GM21367 (cell line): ENCODE measurements at regions not wholly inside any gene's neighbourhood (a gene's known extent, or its start where the extent isn't known, plus 50 kb on each side); places are given as distances from the start of the nearest gene placed in this dataset.
"Not testable (repeated sequence)": the region's sequence is repeated elsewhere in the genome, so short reads cannot be mapped to it uniquely, and the experiment has no call there.

Experiments
- ATAC-seq: cut with Tn5 transposase; IDR thresholded peaks from one replicate; pipeline ENCODE4 v1.9.1; 2021; ENCODE audit not compliant: unreplicated experiment

GRCh38 chr7:85685901-85686300, 499.0 kb upstream of the SEMA3D start:
- ATAC-seq: no peak

GRCh38 chr7:85682833-85683620, 496.2 kb upstream of the SEMA3D start:
- ATAC-seq: no peak

- no peak for ATAC-seq
These were observed 494.4 kb upstream of the SEMA3D start for GRCh38 chr7:85681241-85681640.

- ATAC-seq: not testable (repeated sequence)
These were observed 488.2 kb upstream of the SEMA3D start for GRCh38 chr7:85675093-85675492.

- no peak for ATAC-seq
These were observed 487.0 kb upstream of the SEMA3D start for GRCh38 chr7:85673876-85674275.

GRCh38 chr7:85669225-85669624, 482.4 kb upstream of the SEMA3D start:
- no peak for ATAC-seq

GRCh38 chr7:85664341-85664740, 477.5 kb upstream of the SEMA3D start:
- ATAC-seq: no peak

- no peak for ATAC-seq
These were observed 472.5 kb upstream of the SEMA3D start for GRCh38 chr7:85659364-85659763.

- no peak for ATAC-seq
These were observed 468.4 kb upstream of the SEMA3D start for GRCh38 chr7:85655252-85655651.

- no peak for ATAC-seq
These were observed 457.4 kb upstream of the SEMA3D start for GRCh38 chr7:85644272-85644671.

- ATAC-seq: no peak
These were observed 454.5 kb upstream of the SEMA3D start for GRCh38 chr7:85641331-85641730.

- no peak for ATAC-seq
These were observed 451.5 kb upstream of the SEMA3D start for GRCh38 chr7:85638394-85638793.

- ATAC-seq: no peak
These were observed 448.1 kb upstream of the SEMA3D start for GRCh38 chr7:85634951-85635350.

- ATAC-seq: no peak
These were observed 444.2 kb upstream of the SEMA3D start for GRCh38 chr7:85630904-85631600.

- no peak for ATAC-seq
These were observed 441.1 kb upstream of the SEMA3D start for GRCh38 chr7:85627791-85628586.

GRCh38 chr7:85622059-85622458, 435.2 kb upstream of the SEMA3D start:
- no peak for ATAC-seq

GRCh38 chr7:85620936-85621685, 434.3 kb upstream of the SEMA3D start:
- no peak for ATAC-seq

- no peak for ATAC-seq
These were observed 432.4 kb upstream of the SEMA3D start for GRCh38 chr7:85619236-85619635.

- ATAC-seq: no peak
These were observed 427.8 kb upstream of the SEMA3D start for GRCh38 chr7:85614684-85615083.

GRCh38 chr7:85612514-85612913, 425.7 kb upstream of the SEMA3D start:
- ATAC-seq: no peak

GRCh38 chr7:85608804-85609203, 421.9 kb upstream of the SEMA3D start:
- ATAC-seq: no peak
